ENCODE measurements at regions not wholly inside any gene's neighbourhood (a gene's known extent, or its start where the extent isn't known, plus 50 kb on each side); places are given as distances from the start of the nearest gene placed in this dataset.
"Not testable (repeated sequence)": the region's sequence is repeated elsewhere in the genome, so short reads cannot be mapped to it uniquely, and the experiment has no call there.

- Mint-ChIP-seq H3K27me3 (ENCODE audit: unreplicated experiment) (peaks cover 4% of the 10 kb centered on the region), H3K27ac (ENCODE audit: unreplicated experiment) (no peak overlapping the region), H3K4me1 (ENCODE audit: low read depth, unreplicated experiment) (no peaks in the 10 kb centered on the region), H3K36me3 (ENCODE audit: unreplicated experiment) (peaks cover 17% of the 10 kb centered on the region), H3K4me3 (ENCODE audit: unreplicated experiment) (no peak overlapping the region), H3K9me3 (ENCODE audit: unreplicated experiment) (peaks cover 5% of the 10 kb centered on the region)
- no peak for DNase-seq
- no peak for TF ChIP-seq CTCF (IDR thresholded peaks at IDR 0.05; ENCODE audit: partially characterized antibody, unreplicated experiment)
These were observed 166.1 kb downstream of the THBS2 start for GRCh38 chr6:169087443-169088041.

GRCh38 chr6:169086616-169087015 lies 167.0 kb downstream of the THBS2 start:
- not testable (repeated sequence) for H3K27me3 Mint-ChIP-seq (ENCODE audit: unreplicated experiment); H3K27ac Mint-ChIP-seq (ENCODE audit: unreplicated experiment); H3K9me3 Mint-ChIP-seq (ENCODE audit: unreplicated experiment); H3K4me3 Mint-ChIP-seq (ENCODE audit: unreplicated experiment); DNase-seq; H3K4me1 Mint-ChIP-seq (ENCODE audit: low read depth, unreplicated experiment); H3K36me3 Mint-ChIP-seq (ENCODE audit: unreplicated experiment)

GRCh38 chr6:169086020-169086419 lies 167.6 kb downstream of the THBS2 start:
- Mint-ChIP-seq H3K4me3 (ENCODE audit: unreplicated experiment) (no peak overlapping the region), H3K9me3 (ENCODE audit: unreplicated experiment) (peaks cover 7% of the 10 kb centered on the region), H3K27ac (ENCODE audit: unreplicated experiment) (no peak overlapping the region), H3K36me3 (ENCODE audit: unreplicated experiment) (peaks cover 8% of the 10 kb centered on the region), H3K27me3 (ENCODE audit: unreplicated experiment) (peaks cover 4% of the 10 kb centered on the region), H3K4me1 (ENCODE audit: low read depth, unreplicated experiment) (no peaks in the 10 kb centered on the region)
- DNase-seq: no peak
- no peak for TF ChIP-seq CTCF (IDR thresholded peaks at IDR 0.05; ENCODE audit: partially characterized antibody, unreplicated experiment)

- TF ChIP-seq CTCF (IDR thresholded peaks at IDR 0.05; ENCODE audit: partially characterized antibody, unreplicated experiment): no peak
- H3K36me3 Mint-ChIP-seq (ENCODE audit: unreplicated experiment): peaks cover 8% of the 10 kb centered on the region
- H3K4me3 Mint-ChIP-seq (ENCODE audit: unreplicated experiment): no peak overlapping the region
- H3K27ac Mint-ChIP-seq (ENCODE audit: unreplicated experiment): no peak overlapping the region
- H3K4me1 Mint-ChIP-seq (ENCODE audit: low read depth, unreplicated experiment): no peaks in the 10 kb centered on the region
- peaks cover 7% of the 10 kb centered on the region for H3K9me3 Mint-ChIP-seq (ENCODE audit: unreplicated experiment)
- no peak for DNase-seq
- H3K27me3 Mint-ChIP-seq (ENCODE audit: unreplicated experiment): peaks cover 4% of the 10 kb centered on the region
These were observed 168.2 kb downstream of the THBS2 start for GRCh38 chr6:169085466-169085865.

GRCh38 chr6:169084557-169084956 lies 169.1 kb downstream of the THBS2 start:
- H3K9me3 Mint-ChIP-seq (ENCODE audit: unreplicated experiment); DNase-seq; H3K27ac Mint-ChIP-seq (ENCODE audit: unreplicated experiment); H3K27me3 Mint-ChIP-seq (ENCODE audit: unreplicated experiment); H3K36me3 Mint-ChIP-seq (ENCODE audit: unreplicated experiment); H3K4me1 Mint-ChIP-seq (ENCODE audit: low read depth, unreplicated experiment); H3K4me3 Mint-ChIP-seq (ENCODE audit: unreplicated experiment): not testable (repeated sequence)

GRCh38 chr6:169084067-169084466 lies 169.6 kb downstream of the THBS2 start:
- peaks cover 2% of the 10 kb centered on the region for H3K9me3 Mint-ChIP-seq (ENCODE audit: unreplicated experiment)
- H3K4me1 Mint-ChIP-seq (ENCODE audit: low read depth, unreplicated experiment): no peaks in the 10 kb centered on the region
- no peak overlapping the region for H3K4me3 Mint-ChIP-seq (ENCODE audit: unreplicated experiment)
- peaks cover 4% of the 10 kb centered on the region for H3K27me3 Mint-ChIP-seq (ENCODE audit: unreplicated experiment)
- no peaks in the 10 kb centered on the region for H3K36me3 Mint-ChIP-seq (ENCODE audit: unreplicated experiment)
- DNase-seq: no peak
- TF ChIP-seq CTCF (IDR thresholded peaks at IDR 0.05; ENCODE audit: partially characterized antibody, unreplicated experiment): no peak
- H3K27ac Mint-ChIP-seq (ENCODE audit: unreplicated experiment): no peak overlapping the region
